ENCODE measurements at regions not wholly inside any gene's neighbourhood (a gene's known extent, or its start where the extent isn't known, plus 50 kb on each side); places are given as distances from the start of the nearest gene placed in this dataset.

- TF ChIP-seq POLR2AphosphoS5 (IDR thresholded peaks at IDR 0.05; ENCODE audit: borderline replicate concordance, low read depth, low read length) (no peak), EZH2 (IDR thresholded peaks at IDR 0.05) (no peak), FOXP2 (optimal IDR thresholded peaks at IDR 0.05; ENCODE audit: control extremely low read depth, extremely low read length, insufficient read depth) (no peak)
Measured at GRCh38 chrX:139200793-139201192, 329.7 kb upstream of the F9 start.

Measured in SK-N-MC (cell line).